ENCODE measurements at regions not wholly inside any gene's neighbourhood (a gene's known extent, or its start where the extent isn't known, plus 50 kb on each side); places are given as distances from the start of the nearest gene placed in this dataset.

DNA sequence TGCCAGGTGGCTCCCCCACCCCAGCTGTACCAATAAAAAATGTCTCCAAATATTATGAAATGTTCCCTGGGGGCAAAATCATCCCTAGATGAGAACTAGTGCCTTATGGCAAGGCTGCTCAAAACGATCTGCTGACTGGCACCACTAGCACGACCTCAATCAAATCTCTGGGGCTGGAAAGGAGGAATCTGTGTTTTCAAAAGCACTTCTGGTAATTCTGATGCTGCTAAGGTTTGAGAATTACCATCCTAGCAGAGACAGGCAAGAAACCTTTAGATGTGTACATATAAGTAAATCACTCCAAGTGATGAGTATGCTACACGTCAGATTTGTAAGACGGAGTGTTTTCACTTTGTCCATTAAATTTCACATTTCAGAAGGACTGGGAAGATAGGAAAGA, 360.1 kb upstream of the THRB start:
- H3K79me2 ChIP-seq (ENCODE audit: control insufficient read depth, insufficient read depth, low read length) = no peaks in the 10 kb centered on the region
- no peaks in the 10 kb centered on the region for H3K9me1 ChIP-seq (replicated peaks; ENCODE audit: control insufficient read depth, extremely low read depth, insufficient read depth, low read length)
- FAIRE-seq = no peak
- BruUV-seq (replicated peaks) = no TSS peak
- intact Hi-C loops (cut with micrococcal nuclease) = no loop called here
- H3K27me3 ChIP-seq (ENCODE audit: control insufficient read depth in 2 of 2, insufficient read depth in 2 of 2, low read length in 2 of 2) = no peaks in the 10 kb centered on the region
- no peaks in the 10 kb centered on the region for H3K36me3 ChIP-seq (ENCODE audit: control insufficient read depth in 2 of 2, extremely low read depth in 1 of 2, insufficient read depth in 2 of 2, low read length in 2 of 2)
- ChIA-PET CTCF (no interaction called here), POLR2A (no interaction called here)
- no peak overlapping the region for H3K9ac ChIP-seq (replicated peaks; ENCODE audit: extremely low read depth, insufficient read depth, low read length)
- H3K4me3 ChIP-seq (replicated peaks in 1 of 3; ENCODE audit: insufficient read depth in 1 of 3, low read depth in 1 of 3, low read length in 3 of 3) = no peak overlapping the region
- TF ChIP-seq POLR2A (IDR thresholded peaks at IDR 0.05; ENCODE audit: low read depth, low read length) = no peak
- TF ChIP-seq, protein P1, sequence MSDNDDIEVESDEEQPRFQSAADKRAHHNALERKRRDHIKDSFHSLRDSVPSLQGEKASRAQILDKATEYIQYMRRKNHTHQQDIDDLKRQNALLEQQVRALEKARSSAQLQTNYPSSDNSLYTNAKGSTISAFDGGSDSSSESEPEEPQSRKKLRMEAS (IDR thresholded peaks at IDR 0.05; ENCODE audit: insufficient read depth, insufficient read length) = no peak
- TF ChIP-seq GATA2 (IDR thresholded peaks at IDR 0.05; ENCODE audit: insufficient read depth, insufficient read length, low read depth, low read length) = no peak
- TF ChIP-seq FOS (IDR thresholded peaks at IDR 0.05; ENCODE audit: borderline replicate concordance, insufficient read depth, low read length) = no peak
- no peaks in the 10 kb centered on the region for H4K20me1 ChIP-seq (replicated peaks; ENCODE audit: control insufficient read depth, extremely low read depth, insufficient read depth, low read length)
- H2AFZ ChIP-seq (ENCODE audit: low read depth, low read length) = no peak overlapping the region
- peaks cover 3% of the 10 kb centered on the region for H3K4me1 ChIP-seq (ENCODE audit: control insufficient read depth, extremely low read depth, insufficient read depth, low read length)
- dilution Hi-C loops (cut with MboI; ENCODE audit: extremely low pct_ligation_motif_present, low sequenced_read_pairs) = no loop called here
- H3K27ac ChIP-seq (ENCODE audit: insufficient read depth, low read depth, low read length) = no peak overlapping the region
- no peak overlapping the region for H3K4me2 ChIP-seq (ENCODE audit: insufficient read depth, low read length)
- H3K9me3 ChIP-seq (replicated peaks; ENCODE audit: control insufficient read depth, insufficient read depth, low read length) = no peaks in the 10 kb centered on the region
- DNase-seq (ENCODE audit: low read depth, low spot score) = no peak

DNA sequence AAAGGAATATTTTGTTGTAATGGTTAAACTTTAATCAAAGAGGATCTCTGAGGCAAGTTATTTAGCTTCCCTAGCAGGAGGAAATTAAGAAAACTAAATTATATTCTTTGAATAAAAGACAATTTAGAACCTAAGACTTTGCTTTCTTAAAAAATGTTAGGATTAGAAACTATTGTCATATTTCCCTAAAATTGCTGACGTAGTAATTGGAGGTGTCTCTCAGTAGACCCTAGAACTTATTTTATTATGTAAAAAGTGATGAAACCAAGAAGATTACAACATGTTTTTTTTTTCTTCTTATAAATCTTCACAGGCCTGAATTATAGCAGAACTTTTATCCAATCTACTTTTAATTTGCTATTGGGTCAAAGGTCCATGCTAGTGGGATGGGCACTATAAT, 363.3 kb upstream of the THRB start:
- Histone ChIP-seq H3K27ac (ENCODE audit: insufficient read depth, low read depth, low read length) (no peak overlapping the region), H3K9me3 (replicated peaks; ENCODE audit: control insufficient read depth, insufficient read depth, low read length) (no peaks in the 10 kb centered on the region), H3K79me2 (ENCODE audit: control insufficient read depth, insufficient read depth, low read length) (no peaks in the 10 kb centered on the region), H3K4me2 (ENCODE audit: insufficient read depth, low read length) (no peak overlapping the region), H3K4me3 (replicated peaks in 1 of 3; ENCODE audit: insufficient read depth in 1 of 3, low read depth in 1 of 3, low read length in 3 of 3) (no peak overlapping the region), H3K27me3 (ENCODE audit: control insufficient read depth in 2 of 2, insufficient read depth in 2 of 2, low read length in 2 of 2) (no peaks in the 10 kb centered on the region), H3K9me1 (replicated peaks; ENCODE audit: control insufficient read depth, extremely low read depth, insufficient read depth, low read length) (no peaks in the 10 kb centered on the region), H3K4me1 (ENCODE audit: control insufficient read depth, extremely low read depth, insufficient read depth, low read length) (no peaks in the 10 kb centered on the region), H3K36me3 (ENCODE audit: control insufficient read depth in 2 of 2, extremely low read depth in 1 of 2, insufficient read depth in 2 of 2, low read length in 2 of 2) (no peaks in the 10 kb centered on the region), H3K9ac (replicated peaks; ENCODE audit: extremely low read depth, insufficient read depth, low read length) (no peak overlapping the region), H2AFZ (ENCODE audit: low read depth, low read length) (no peak overlapping the region), H4K20me1 (replicated peaks; ENCODE audit: control insufficient read depth, extremely low read depth, insufficient read depth, low read length) (no peaks in the 10 kb centered on the region)
- dilution Hi-C loops (cut with MboI; ENCODE audit: extremely low pct_ligation_motif_present, low sequenced_read_pairs) (no loop called here), intact Hi-C loops (cut with micrococcal nuclease) (no loop called here)
- POLR2A ChIA-PET = no interaction called here
- FAIRE-seq (no peak), DNase-seq (ENCODE audit: low read depth, low spot score) (no peak)
- TF ChIP-seq FOS (IDR thresholded peaks at IDR 0.05; ENCODE audit: borderline replicate concordance, insufficient read depth, low read length) (no peak), GATA2 (IDR thresholded peaks at IDR 0.05; ENCODE audit: insufficient read depth, insufficient read length, low read depth, low read length) (no peak), EZH2 (IDR thresholded peaks at IDR 0.05; ENCODE audit: borderline replicate concordance, low read depth, low read length, severe bottlenecking) (no peak)
- CTCF ChIA-PET = no interaction called here
- BruUV-seq (replicated peaks) = no TSS peak

Data from endothelial cell of umbilical vein (primary cell).